Effector memory CD8-positive, alpha-beta T cell (primary cell): ENCODE measurements at regions not wholly inside any gene's neighbourhood (a gene's known extent, or its start where the extent isn't known, plus 50 kb on each side); places are given as distances from the start of the nearest gene placed in this dataset.

Experiments used
- ATAC-seq: fragments of 150-1000 bp; cut with Tn5 transposase; replicated peaks from 2 replicates; pipeline ENCODE4 v1.10.0; 2021; ENCODE audit warnings: mild to moderate bottlenecking, moderate library complexity
- DNase-seq, 3 experiments: peaks; one replicate each; pipeline ENCODE4 v3.0.0; 2021
- H3K27ac Mint-ChIP-seq, 2 donors: one replicate each; pipeline ENCODE4 v1.8.0; 2022; ENCODE audit warnings: mild to moderate bottlenecking in 2 of 2, mixed read lengths in 2 of 2, moderate library complexity in 2 of 2
- H3K27me3 Mint-ChIP-seq, 2 donors: one replicate each; pipeline ENCODE4 v1.8.0; 2022; ENCODE audit warnings: mixed read lengths in 2 of 2
- H3K36me3 Mint-ChIP-seq: one replicate; pipeline ENCODE4 v1.8.0; 2022; ENCODE audit warnings: mild to moderate bottlenecking, moderate library complexity, mixed read lengths; ENCODE audit not compliant: insufficient read depth
- H3K4me1 Mint-ChIP-seq, 2 donors: one replicate each; pipeline ENCODE4 v1.8.0; 2022; ENCODE audit warnings: low read depth in 2 of 2, mixed read lengths in 2 of 2
- H3K4me3 Mint-ChIP-seq, 2 donors: one replicate each; pipeline ENCODE4 v1.8.0; 2022; ENCODE audit warnings: mild to moderate bottlenecking in 2 of 2, mixed read lengths in 2 of 2, moderate library complexity in 2 of 2
- H3K9me3 Mint-ChIP-seq, 2 donors: one replicate each; pipeline ENCODE4 v1.8.0; 2022; ENCODE audit warnings: mixed read lengths in 2 of 2

DNA sequence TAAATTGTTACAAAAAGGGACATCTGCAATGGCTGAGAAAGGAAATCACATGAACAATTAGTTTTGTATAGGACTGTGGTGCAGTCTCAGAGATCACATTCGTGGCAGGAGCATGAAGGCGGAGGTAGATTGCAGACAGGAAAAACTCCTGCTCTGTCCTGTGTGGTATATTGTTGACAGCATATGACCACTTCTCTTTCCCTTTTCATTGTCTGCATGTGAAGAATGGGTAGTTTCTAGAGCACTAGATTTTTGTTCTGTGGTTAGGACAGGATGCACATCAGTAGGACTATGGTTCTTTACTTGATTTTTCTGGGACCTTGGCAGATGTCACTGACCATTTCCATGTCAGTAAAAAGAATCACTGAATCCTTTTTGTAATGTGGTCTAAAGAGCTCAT lies 625.9 kb upstream of the PKN2 start:
- Mint-ChIP-seq H3K9me3 (no peaks in the 10 kb centered on the region), H3K4me3 (no peak overlapping the region), H3K36me3 (no peaks in the 10 kb centered on the region), H3K27me3 (peaks cover 12 to 22% of the 10 kb centered on the region in 2 donors), H3K27ac (no peak overlapping the region), H3K4me1 (no peaks in the 10 kb centered on the region)
- no peak for ATAC-seq
- no peak for DNase-seq

DNA sequence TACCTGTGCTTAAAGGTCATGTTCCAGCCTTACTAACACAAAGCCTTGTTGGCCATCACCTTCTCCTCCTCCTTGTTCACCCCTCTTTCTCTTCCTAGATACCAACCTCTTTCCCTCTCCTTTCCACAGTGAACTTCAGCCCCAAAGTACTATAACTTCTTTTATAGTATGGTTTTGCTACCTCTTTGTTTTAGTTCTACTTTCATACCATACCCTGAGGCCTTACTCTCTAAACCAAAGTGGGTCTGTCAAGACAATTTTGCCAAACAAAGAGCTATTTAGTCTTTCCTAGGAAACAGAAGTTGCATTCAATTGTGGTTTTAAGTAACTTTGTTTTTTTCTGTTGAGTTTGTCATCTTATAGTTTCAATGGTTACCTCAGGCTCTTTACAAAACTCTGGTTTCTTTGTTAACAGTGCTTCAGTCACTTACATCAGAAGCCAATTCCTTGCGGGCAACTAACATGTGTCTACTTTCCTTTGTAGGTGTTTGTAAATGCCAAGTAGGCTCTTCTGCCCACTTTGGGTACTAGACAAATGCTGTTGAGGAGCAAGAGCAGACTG lies 623.9 kb upstream of the PKN2 start:
- H3K27me3 Mint-ChIP-seq, result peaks cover under 1 to 3% of the 10 kb centered on the region in 2 donors
- DNase-seq, result no peak

DNA sequence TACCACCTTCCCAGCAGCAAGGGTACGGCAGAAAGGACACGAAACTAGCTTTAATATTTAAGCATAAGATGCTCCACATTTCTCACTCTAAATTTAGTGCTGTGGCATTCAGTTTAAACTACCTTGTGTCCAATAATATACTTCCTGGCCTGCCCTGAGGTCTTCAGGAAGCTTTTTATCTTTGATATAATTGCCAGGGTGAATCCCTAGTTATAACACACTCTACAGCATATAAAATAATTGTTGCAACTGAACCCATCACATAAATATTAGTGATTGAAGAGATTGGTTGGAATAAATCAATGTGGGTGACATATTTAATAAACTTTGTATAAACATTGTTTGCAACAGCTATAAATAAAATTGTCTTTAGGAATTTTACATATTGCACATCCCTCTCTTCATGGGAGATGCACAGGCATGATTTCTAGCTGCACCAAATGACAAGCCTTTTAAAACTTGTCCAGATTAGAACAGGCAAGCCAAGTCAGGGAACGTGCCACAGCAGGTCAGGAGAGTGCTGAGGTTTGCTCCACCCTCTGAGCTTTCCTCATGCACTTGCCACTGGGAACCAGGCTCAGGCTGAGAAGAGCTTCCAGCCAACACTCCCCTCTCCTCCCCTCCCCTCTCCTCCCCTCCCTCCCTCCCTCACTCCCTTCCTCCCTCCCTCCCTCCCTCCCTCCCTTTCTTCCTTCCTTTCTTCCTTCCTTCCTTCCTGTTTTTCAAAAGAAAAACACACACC lies 623.2 kb upstream of the PKN2 start:
- DNase-seq, result no peak
- Mint-ChIP-seq H3K4me3 (no peak overlapping the region), H3K27me3 (no peaks in the 10 kb centered on the region)

More for the DNA sequence above, 623.9 kb upstream of the PKN2 start:
- Mint-ChIP-seq H3K4me3 (no peak overlapping the region), H3K4me1 (no peaks in the 10 kb centered on the region), H3K9me3 (no peaks in the 10 kb centered on the region), H3K27ac (no peak overlapping the region), H3K36me3 (no peaks in the 10 kb centered on the region)
- no peak for ATAC-seq

DNA sequence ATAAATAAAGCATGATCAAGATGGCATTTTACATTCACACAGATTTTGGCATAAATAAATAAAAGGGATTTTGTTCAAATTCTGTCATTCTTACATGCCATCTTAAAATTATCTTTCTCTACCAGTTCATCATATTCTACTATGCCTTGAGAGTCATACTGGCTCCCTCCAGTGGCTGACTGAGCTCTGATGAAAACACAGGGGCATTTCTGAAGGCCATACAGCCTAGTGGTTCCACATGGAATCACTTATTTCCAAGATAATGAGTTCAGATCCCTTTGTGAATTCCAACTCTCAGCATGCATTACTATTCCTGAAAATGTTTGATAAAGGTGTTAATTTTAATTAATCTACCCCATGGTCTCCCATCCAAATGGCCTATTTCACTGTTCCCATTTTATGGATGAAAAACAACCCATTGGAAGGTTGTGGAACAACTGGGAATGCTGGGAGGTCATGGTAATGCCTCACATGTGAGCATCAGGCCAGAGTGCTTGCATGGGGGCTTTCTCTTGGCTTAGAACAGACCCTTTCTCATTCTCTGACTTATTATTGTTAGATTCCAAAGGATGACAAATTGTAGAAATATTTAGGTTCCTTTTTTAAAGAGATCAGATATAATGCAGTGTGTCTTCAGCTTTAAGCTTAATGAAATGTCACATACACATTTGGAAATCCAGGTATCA lies 622.4 kb upstream of the PKN2 start:
- H3K36me3 Mint-ChIP-seq, result no peaks in the 10 kb centered on the region
- no peak for ATAC-seq

More for the DNA sequence above, 623.2 kb upstream of the PKN2 start:
- ATAC-seq, result no peak
- Mint-ChIP-seq H3K27ac (no peak overlapping the region), H3K9me3 (no peaks in the 10 kb centered on the region), H3K4me1 (no peaks in the 10 kb centered on the region), H3K36me3 (no peaks in the 10 kb centered on the region)

DNA sequence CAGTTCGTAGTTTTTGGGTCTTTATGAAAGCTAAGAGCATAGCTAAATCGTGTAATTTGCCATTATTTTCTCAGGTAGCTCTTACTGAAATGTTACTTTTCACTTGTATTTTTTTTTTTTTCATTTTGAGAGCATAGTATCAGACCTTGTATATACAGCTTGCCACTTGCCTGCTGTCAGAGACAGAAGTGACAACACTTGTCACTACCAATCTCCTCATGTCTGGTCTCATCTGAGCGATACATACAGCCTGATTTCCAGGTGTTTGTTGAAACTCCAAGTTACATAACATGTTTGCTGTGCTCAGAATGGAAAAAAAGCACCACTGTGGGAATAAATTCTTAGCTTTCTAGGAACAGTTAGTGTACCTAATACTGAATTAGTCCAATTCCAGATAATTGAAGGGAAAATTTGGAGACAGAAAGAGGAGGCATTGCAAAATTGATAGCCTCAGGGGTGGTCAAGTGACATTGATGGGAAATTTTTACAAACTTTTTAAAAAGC lies 621.4 kb upstream of the PKN2 start:
- H3K4me1 Mint-ChIP-seq, result no peaks in the 10 kb centered on the region
- no peaks in the 10 kb centered on the region for H3K36me3 Mint-ChIP-seq
- H3K9me3 Mint-ChIP-seq, result no peaks in the 10 kb centered on the region
- H3K27ac Mint-ChIP-seq, result no peak overlapping the region
- H3K27me3 Mint-ChIP-seq, result peaks cover 0 to 2% of the 10 kb centered on the region in 2 donors
- no peak for ATAC-seq
- no peak for DNase-seq
- no peak overlapping the region for H3K4me3 Mint-ChIP-seq

More for the DNA sequence above, 622.4 kb upstream of the PKN2 start:
- Mint-ChIP-seq H3K4me3 (no peak overlapping the region), H3K9me3 (no peaks in the 10 kb centered on the region), H3K27ac (no peak overlapping the region), H3K27me3 (no peaks in the 10 kb centered on the region), H3K4me1 (no peaks in the 10 kb centered on the region)
- no peak for DNase-seq

DNA sequence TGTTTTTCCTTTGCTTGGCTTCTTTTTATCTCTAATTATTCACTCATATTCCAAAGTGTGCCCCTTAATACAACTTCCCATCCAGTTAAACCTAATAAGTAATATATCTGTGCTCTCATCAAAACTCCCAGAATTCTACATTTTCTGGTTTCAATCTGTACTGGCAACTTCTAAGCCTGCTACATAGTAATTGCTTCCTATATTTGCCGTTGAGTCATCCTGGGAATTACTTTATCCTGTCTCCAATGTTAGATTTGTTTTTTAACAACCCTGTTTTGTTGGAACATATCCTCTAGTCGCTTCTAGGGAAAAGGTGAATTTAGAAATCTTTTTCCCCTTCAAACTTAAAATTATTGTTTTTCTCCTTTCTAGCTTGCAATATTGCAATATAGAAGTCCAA lies 620.5 kb upstream of the PKN2 start:
- H3K36me3 Mint-ChIP-seq, result no peaks in the 10 kb centered on the region
- peaks cover 0 to 9% of the 10 kb centered on the region in 2 donors for H3K27me3 Mint-ChIP-seq
- ATAC-seq, result no peak
- no peak overlapping the region for H3K27ac Mint-ChIP-seq
- DNase-seq, result no peak
- no peak overlapping the region for H3K4me3 Mint-ChIP-seq
- H3K4me1 Mint-ChIP-seq, result no peaks in the 10 kb centered on the region
- H3K9me3 Mint-ChIP-seq, result no peaks in the 10 kb centered on the region

DNA sequence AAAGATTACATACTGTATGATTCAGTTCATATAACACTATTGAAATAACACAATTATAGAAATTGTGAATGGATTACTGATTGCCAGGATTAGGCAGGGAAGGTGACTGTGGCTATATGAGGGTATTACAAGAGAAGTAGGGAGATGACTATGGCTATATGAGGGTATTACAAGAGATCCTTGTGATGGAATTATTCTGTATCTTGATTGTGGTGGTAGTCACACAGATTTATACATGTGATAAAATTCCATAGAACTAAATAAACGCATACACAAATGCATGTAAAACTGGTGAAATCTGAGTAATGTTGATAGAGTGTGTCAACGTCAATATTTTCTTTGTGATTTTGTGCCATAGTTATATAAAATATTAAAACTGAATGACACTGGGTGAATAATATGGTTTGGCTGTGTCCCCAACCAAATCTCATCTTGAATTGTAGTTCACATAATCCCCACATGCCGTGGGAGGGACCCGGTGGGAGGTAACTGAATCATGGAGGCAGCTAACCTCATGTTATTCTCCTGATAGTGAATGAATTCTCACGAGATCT lies 615.6 kb upstream of the PKN2 start:
- H3K36me3 Mint-ChIP-seq, result no peaks in the 10 kb centered on the region
- peaks cover 0 to 18% of the 10 kb centered on the region in 2 donors for H3K27me3 Mint-ChIP-seq
- H3K27ac Mint-ChIP-seq, result no peak overlapping the region
- H3K4me1 Mint-ChIP-seq, result no peaks in the 10 kb centered on the region
- DNase-seq (no peak), ATAC-seq (no peak)
- no peaks in the 10 kb centered on the region for H3K9me3 Mint-ChIP-seq
- H3K4me3 Mint-ChIP-seq, result no peak overlapping the region

DNA sequence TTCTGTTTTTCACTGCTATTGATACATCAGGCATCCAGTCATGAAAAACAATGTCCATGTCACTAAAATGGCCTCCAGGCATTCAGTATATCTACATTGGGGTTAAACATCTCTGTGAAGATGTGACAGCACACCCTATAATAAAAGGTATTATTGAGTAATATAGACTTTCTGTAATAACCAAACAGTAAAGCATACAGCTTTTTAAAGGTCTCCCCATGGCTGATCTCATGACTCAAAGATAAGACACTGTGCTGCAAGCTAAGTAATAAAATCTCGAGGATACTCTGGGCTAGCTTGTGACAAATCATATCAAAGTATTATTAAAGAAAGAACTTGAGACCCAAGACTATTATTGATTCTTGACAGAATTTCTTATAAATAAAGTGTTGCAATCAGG lies 613.1 kb upstream of the PKN2 start:
- peaks cover 0 to 25% of the 10 kb centered on the region in 2 donors for H3K27me3 Mint-ChIP-seq
- H3K4me1 Mint-ChIP-seq, result no peaks in the 10 kb centered on the region
- H3K27ac Mint-ChIP-seq, result no peak overlapping the region
- H3K36me3 Mint-ChIP-seq, result no peaks in the 10 kb centered on the region
- no peaks in the 10 kb centered on the region for H3K9me3 Mint-ChIP-seq
- no peak overlapping the region for H3K4me3 Mint-ChIP-seq
- DNase-seq, result no peak
- no peak for ATAC-seq

DNA sequence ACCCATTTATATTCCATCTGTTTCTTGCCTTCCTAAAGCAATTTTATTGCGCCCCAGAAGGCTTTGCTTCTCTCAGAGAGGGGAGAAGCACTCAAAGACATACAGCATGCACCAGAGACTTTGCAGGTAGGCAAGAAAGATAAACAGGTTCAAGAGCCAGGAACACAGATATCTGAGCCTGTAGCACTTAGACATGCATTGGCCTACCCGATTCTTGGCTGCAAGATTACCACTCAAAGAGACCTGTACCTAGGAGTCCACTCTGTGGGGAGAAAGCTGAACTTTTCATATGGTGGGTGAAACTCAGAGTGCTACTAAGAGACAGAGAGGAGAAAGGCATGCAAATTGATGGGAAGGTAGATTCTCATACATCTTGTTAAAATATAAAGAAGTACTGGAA lies 609.4 kb upstream of the PKN2 start:
- H3K27ac Mint-ChIP-seq, result no peak overlapping the region
- no peaks in the 10 kb centered on the region for H3K4me1 Mint-ChIP-seq
- no peaks in the 10 kb centered on the region for H3K9me3 Mint-ChIP-seq
- no peaks in the 10 kb centered on the region for H3K36me3 Mint-ChIP-seq
- no peak overlapping the region for H3K4me3 Mint-ChIP-seq
- DNase-seq (no peak), ATAC-seq (no peak)
- H3K27me3 Mint-ChIP-seq, result peaks cover 0 to 17% of the 10 kb centered on the region in 2 donors

DNA sequence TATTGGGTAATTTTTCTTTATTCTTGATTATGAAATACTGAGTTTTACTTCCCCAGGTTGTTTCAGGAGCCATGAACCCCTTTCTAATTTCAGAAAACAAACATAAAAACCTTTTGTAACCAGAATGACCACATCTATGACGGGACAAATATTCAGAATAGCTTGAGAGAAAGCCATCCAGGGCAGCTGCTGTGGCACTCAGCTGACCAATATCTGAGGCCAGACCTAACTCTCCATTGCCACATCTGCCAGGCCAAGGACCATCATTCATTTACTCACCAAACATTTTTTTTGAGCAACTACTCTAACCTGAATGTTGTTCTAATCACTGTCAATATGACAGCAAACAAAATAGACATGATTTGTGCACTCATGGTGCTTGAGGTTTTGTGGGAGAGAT lies 608.3 kb upstream of the PKN2 start:
- H3K27me3 Mint-ChIP-seq, result peaks cover 0 to 17% of the 10 kb centered on the region in 2 donors
- no peak overlapping the region for H3K27ac Mint-ChIP-seq
- H3K36me3 Mint-ChIP-seq, result no peaks in the 10 kb centered on the region
- H3K4me1 Mint-ChIP-seq, result no peaks in the 10 kb centered on the region
- H3K9me3 Mint-ChIP-seq, result no peaks in the 10 kb centered on the region
- ATAC-seq, result no peak
- DNase-seq, result no peak
- no peak overlapping the region for H3K4me3 Mint-ChIP-seq

DNA sequence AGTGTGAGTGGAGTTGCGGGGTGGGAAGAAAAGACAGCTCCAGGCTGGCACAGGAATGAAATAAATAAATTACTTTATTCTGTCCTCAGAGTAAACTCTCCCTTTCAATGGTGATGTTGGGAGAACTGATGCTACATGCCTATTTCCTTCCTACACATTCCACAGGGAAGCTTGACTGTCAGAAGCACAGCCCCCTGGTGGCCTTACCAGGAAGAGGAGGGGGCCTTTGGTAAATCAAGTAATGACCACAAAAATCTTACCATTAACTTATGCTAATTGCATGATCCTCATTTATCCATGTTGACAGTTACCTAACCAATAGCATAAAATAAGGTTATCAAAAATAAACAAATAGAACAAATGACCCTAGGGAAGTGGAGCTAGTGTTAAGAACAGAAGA lies 605.0 kb upstream of the PKN2 start:
- H3K27ac Mint-ChIP-seq, result no peak overlapping the region

DNA sequence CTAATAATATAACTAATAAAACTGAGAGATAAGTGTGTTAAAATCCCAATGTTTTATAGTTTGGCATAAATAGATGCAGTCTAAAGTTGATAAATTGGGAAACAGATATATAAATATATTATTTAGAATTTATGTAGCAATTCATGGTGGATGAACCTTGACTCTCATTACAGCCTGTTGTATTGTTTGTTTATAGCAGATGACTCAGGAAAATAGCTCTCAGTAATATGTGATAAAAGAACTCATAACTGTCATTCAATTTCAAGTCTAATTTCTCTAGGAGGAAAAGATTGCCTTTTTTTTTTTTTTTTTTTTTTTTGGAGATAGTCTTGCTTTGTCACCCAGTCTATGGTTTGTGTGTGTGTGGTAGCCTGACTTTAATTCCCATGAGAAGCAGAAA lies 603.2 kb upstream of the PKN2 start:
- no peak for DNase-seq
- no peaks in the 10 kb centered on the region for H3K27me3 Mint-ChIP-seq
- H3K36me3 Mint-ChIP-seq, result no peaks in the 10 kb centered on the region
- H3K4me3 Mint-ChIP-seq, result no peak overlapping the region
- H3K27ac Mint-ChIP-seq, result no peak overlapping the region
- peaks cover 0 to 7% of the 10 kb centered on the region in 2 donors for H3K9me3 Mint-ChIP-seq
- ATAC-seq, result no peak
- no peaks in the 10 kb centered on the region for H3K4me1 Mint-ChIP-seq

More for the DNA sequence above, 605.0 kb upstream of the PKN2 start:
- Mint-ChIP-seq H3K27me3 (peaks cover 0 to 7% of the 10 kb centered on the region in 2 donors), H3K36me3 (no peaks in the 10 kb centered on the region), H3K4me3 (no peak overlapping the region), H3K4me1 (no peaks in the 10 kb centered on the region), H3K9me3 (no peaks in the 10 kb centered on the region)
- ATAC-seq, result no peak
- DNase-seq, result no peak

DNA sequence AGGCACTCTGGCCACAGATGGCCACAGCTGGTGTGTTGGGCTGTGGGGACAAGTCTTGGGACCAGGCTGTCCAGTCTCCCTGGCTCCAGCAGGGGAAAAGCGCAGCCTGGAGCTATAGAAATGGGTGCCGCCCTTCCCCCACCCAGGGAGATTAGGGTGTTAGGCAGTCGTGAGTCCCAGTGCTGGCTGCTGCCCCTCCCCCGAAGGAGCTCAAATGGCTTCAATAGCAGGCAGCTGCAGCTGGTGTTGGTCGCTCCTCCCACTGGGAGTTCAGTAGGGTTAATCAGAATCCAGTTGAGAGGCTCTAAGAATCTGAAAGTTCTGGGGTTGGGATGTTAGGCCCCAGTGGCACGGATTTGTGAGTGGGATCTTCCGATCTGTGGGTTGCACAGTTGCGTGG lies 595.6 kb upstream of the PKN2 start:
- peaks cover 4 to 7% of the 10 kb centered on the region in 2 donors for H3K9me3 Mint-ChIP-seq
- H3K4me1 Mint-ChIP-seq, result no peaks in the 10 kb centered on the region

More for the DNA sequence above, 595.6 kb upstream of the PKN2 start:
- Mint-ChIP-seq H3K4me3 (no peak overlapping the region), H3K27ac (no peak overlapping the region), H3K36me3 (no peaks in the 10 kb centered on the region), H3K27me3 (peaks cover 0 to 5% of the 10 kb centered on the region in 2 donors)
- DNase-seq, result no peak
- ATAC-seq, result no peak
